ENCODE measurements at regions not wholly inside any gene's neighbourhood (a gene's known extent, or its start where the extent isn't known, plus 50 kb on each side); places are given as distances from the start of the nearest gene placed in this dataset.
"Not testable (repeated sequence)": the region's sequence is repeated elsewhere in the genome, so short reads cannot be mapped to it uniquely, and the experiment has no call there.

DNA sequence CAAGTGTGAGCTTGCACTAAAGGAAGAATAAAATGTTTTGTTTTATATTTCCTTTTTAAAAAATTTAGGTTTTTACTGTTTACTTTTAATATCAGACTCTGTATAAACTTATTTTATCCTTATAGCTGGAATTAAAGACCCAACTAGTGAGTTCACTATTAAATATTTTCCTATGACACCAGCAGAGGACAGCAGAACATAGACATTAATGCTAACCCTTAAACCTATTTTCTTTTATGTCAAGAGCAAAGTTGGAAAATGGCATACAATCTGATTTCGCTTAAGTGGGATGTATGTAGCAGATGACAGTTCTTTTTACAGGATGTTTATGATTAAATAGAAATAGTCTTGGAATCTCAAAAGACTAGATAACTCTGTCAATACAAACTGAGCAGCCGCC lies 188.2 kb upstream of the XIRP2 start:
- TF ChIP-seq, protein P1, sequence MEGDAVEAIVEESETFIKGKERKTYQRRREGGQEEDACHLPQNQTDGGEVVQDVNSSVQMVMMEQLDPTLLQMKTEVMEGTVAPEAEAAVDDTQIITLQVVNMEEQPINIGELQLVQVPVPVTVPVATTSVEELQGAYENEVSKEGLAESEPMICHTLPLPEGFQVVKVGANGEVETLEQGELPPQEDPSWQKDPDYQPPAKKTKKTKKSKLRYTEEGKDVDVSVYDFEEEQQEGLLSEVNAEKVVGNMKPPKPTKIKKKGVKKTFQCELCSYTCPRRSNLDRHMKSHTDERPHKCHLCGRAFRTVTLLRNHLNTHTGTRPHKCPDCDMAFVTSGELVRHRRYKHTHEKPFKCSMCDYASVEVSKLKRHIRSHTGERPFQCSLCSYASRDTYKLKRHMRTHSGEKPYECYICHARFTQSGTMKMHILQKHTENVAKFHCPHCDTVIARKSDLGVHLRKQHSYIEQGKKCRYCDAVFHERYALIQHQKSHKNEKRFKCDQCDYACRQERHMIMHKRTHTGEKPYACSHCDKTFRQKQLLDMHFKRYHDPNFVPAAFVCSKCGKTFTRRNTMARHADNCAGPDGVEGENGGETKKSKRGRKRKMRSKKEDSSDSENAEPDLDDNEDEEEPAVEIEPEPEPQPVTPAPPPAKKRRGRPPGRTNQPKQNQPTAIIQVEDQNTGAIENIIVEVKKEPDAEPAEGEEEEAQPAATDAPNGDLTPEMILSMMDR (IDR thresholded peaks at IDR 0.05) = no peak
- TF ChIP-seq POLR2A (IDR thresholded peaks at IDR 0.05) (no peak), EP300 (IDR thresholded peaks at IDR 0.05) (no peak)
- H3K27ac ChIP-seq = no peak overlapping the region
- no peaks in the 10 kb centered on the region for H3K27me3 ChIP-seq
- 68 to 71% methylated on average over 2 of the region's 2 CpGs for WGBS, 2 donors
- H3K4me3 ChIP-seq = no peak overlapping the region
- no peaks in the 10 kb centered on the region for H3K36me3 ChIP-seq
- H3K9me3 ChIP-seq = no peaks in the 10 kb centered on the region
- DNase-seq (ENCODE audit: low spot score in 2 of 2) = no peak
- no peaks in the 10 kb centered on the region for H3K4me1 ChIP-seq

DNA sequence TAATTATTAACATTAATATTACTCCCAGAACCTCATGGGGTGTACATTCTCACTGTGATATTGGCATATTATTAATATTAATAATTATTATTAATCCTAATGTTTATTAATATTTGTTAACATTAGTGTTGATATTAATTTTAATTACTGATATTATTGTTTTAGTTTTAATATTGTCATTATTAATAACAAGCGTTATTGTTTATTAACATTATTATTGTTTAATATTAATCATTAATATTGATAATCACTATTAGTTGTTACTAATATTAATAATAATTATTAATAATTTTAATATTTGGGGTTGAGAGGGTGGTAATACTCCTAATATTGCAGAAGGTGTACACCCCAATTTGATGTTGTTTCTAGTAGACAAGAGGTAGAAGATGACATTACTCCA lies 193.1 kb upstream of the XIRP2 start:
- Histone ChIP-seq H3K4me3 (no peak overlapping the region), H3K27me3 (no peaks in the 10 kb centered on the region), H3K9me3 (peaks cover 0 to 12% (median 0%) of the 10 kb centered on the region in 4 donors), H3K27ac (no peak overlapping the region), H3K36me3 (no peaks in the 10 kb centered on the region), H3K4me1 (no peaks in the 10 kb centered on the region)
- WGBS, 2 donors = 77 to 82% methylated on average over 1 of the region's 1 CpG
- DNase-seq (ENCODE audit: low spot score in 2 of 2) = no peak
- TF ChIP-seq, protein P1 (IDR thresholded peaks at IDR 0.05) = no peak
- no peak for TF ChIP-seq POLR2A (IDR thresholded peaks at IDR 0.05)
- no peak for TF ChIP-seq EP300 (IDR thresholded peaks at IDR 0.05)

DNA sequence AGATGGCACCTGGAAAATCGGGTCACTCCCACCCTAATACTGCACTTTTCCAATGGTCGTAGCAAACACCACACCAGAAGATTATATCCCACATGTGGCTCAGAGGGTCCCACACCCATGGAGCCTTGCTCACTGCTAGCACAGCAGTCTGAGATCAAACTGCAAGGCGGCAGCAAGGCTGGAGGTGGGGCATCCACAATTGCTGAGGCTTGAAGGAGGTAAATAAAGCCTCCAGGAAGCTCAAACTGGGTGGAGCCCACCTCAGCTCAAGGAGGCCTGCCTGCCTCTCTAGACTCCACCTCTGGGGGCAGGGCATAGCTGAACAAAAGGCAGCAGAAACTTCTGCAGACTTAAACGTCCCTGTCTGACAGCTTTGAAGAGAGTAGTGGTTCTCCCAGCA lies 192.0 kb upstream of the SCN7A start:
- H3K4me3 ChIP-seq; H3K27me3 ChIP-seq; H3K36me3 ChIP-seq; H3K4me1 ChIP-seq; DNase-seq (ENCODE audit: low spot score in 2 of 2); H3K27ac ChIP-seq; H3K9me3 ChIP-seq: not testable (repeated sequence)
- WGBS, 2 donors = 62 to 73% methylated on average over 4 of the region's 4 CpGs

DNA sequence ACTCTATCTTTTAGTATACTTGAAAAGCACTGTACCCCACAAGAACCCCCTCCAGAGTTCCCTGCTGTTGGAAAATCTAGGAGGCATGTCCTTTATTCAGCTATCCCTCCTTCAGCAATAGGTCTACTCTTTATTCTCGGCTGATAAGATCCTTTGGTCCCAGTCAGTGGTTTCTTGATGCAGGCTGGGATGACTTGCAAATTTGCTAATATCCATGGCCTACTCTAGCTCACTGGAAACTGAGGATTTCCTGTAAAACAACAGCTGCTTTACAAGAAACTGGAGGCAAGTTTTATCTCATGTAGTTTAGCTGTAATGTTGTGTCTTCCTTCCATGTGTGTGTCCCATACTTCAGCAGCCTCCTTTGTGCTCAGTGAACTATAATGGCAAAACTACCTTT lies 183.9 kb upstream of the SCN7A start:
- no peak for DNase-seq (ENCODE audit: low spot score in 2 of 2)
- Histone ChIP-seq H3K27ac (no peak overlapping the region), H3K4me3 (no peak overlapping the region), H3K4me1 (no peaks in the 10 kb centered on the region), H3K27me3 (no peaks in the 10 kb centered on the region), H3K9me3 (no peaks in the 10 kb centered on the region), H3K36me3 (no peaks in the 10 kb centered on the region)
- TF ChIP-seq, protein P1 (IDR thresholded peaks at IDR 0.05) = no peak
- no peak for TF ChIP-seq EP300 (IDR thresholded peaks at IDR 0.05)
- no peak for TF ChIP-seq POLR2A (IDR thresholded peaks at IDR 0.05)
- WGBS, 2 donors = 88 to 95% methylated on average over 1 of the region's 1 CpG

DNA sequence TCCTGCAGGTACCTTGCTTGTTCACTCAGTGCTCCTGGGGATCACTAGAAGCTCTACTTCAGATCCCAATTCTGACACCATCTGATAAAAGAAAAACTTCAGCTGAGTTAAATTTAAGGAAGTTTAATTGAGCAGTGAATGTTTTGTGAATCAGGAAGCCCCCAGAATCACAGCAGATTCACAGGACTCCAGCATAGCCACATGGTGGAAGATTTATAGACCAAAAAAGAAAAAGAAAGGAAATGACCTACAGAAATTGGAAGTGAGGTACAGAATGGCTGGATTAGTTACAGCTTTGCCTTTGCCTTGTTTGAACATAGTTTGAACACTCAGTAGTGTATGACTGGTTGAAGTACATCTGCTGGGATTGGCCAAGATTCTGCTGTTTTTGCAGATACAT lies 182.7 kb upstream of the SCN7A start:
- H3K9me3 ChIP-seq = no peaks in the 10 kb centered on the region
- no peaks in the 10 kb centered on the region for H3K27me3 ChIP-seq
- H3K36me3 ChIP-seq = no peaks in the 10 kb centered on the region
- H3K4me3 ChIP-seq = no peak overlapping the region
- no peaks in the 10 kb centered on the region for H3K4me1 ChIP-seq
- DNase-seq (ENCODE audit: low spot score in 2 of 2) = no peak
- no peak overlapping the region for H3K27ac ChIP-seq
- TF ChIP-seq POLR2A (IDR thresholded peaks at IDR 0.05) (no peak), EP300 (IDR thresholded peaks at IDR 0.05) (no peak)
- TF ChIP-seq, protein P1 (IDR thresholded peaks at IDR 0.05) = no peak

DNA sequence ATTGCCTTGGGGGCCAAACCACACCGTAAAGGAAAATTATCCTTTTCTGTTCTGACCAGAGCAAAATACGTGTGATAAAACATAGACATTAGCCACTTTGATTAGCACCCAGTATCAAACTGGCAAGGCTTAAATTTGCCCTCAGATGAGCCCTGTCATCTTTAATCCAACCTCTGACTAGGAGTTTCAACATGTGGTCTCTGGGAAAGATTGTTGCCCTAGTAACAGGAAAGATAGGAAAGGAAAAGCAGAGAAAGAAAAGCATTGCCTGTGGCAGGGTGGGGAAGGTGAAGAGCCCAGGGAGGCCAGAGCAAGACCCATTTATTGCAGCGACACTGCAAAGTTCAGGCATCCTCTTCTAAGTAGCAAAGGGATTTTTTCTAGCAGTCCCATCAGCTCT lies 181.5 kb upstream of the SCN7A start:
- Histone ChIP-seq H3K4me1 (no peaks in the 10 kb centered on the region), H3K4me3 (no peak overlapping the region), H3K27me3 (no peaks in the 10 kb centered on the region), H3K36me3 (no peaks in the 10 kb centered on the region), H3K27ac (no peak overlapping the region), H3K9me3 (no peaks in the 10 kb centered on the region)
- DNase-seq (ENCODE audit: low spot score in 2 of 2) = no peak
- 90% methylated on average over 3 of the region's 3 CpGs for WGBS, 2 donors
- TF ChIP-seq, protein P1 (IDR thresholded peaks at IDR 0.05) = no peak
- TF ChIP-seq POLR2A (IDR thresholded peaks at IDR 0.05) = no peak
- TF ChIP-seq EP300 (IDR thresholded peaks at IDR 0.05) = no peak

Data from tibial nerve (tissue), 4 donors.